Epithelial cell of esophagus (primary cell): ENCODE measurements at regions not wholly inside any gene's neighbourhood (a gene's known extent, or its start where the extent isn't known, plus 50 kb on each side); places are given as distances from the start of the nearest gene placed in this dataset.
"Not testable (repeated sequence)": the region's sequence is repeated elsewhere in the genome, so short reads cannot be mapped to it uniquely, and the experiment has no call there.

Experiments used
- DNase-seq: peaks from one replicate; pipeline ENCODE4 v3.0.0; 2010; ENCODE audit warnings: low read depth
- H3K4me3 ChIP-seq: 2 replicates; pipeline ENCODE4 v1.5.1; 2011; ENCODE audit warnings: mild to moderate bottlenecking, low read length, control low read depth
- TF ChIP-seq, protein P1 (sequence below): IDR thresholded peaks from 2 replicates; pipeline ENCODE4 v1.5.1; 2011; ENCODE audit warnings: low read depth, mild to moderate bottlenecking, low read length, control low read depth, inconsistent platforms; ENCODE audit not compliant: insufficient read depth; ENCODE audit errors: missing control alignments

DNA sequence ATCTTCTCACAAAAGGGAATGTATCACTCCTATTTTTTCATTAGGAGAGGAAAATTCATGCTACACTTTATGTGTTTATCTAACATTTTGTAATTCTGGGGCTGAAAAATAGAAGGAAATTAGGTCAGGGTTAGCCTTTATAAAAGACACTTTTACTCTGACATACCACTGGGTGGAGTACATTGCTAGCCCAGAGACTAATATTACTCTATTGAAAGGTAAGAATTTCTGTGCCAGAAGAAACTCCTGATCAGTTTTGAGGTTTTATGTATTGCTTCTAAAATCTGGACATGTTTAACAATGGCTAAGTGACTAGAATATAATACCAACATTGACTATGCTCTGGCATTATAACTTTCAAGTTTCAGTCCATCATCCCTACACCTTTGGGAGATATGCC lies 724.6 kb downstream of the USP25 start:
- TF ChIP-seq, protein P1, sequence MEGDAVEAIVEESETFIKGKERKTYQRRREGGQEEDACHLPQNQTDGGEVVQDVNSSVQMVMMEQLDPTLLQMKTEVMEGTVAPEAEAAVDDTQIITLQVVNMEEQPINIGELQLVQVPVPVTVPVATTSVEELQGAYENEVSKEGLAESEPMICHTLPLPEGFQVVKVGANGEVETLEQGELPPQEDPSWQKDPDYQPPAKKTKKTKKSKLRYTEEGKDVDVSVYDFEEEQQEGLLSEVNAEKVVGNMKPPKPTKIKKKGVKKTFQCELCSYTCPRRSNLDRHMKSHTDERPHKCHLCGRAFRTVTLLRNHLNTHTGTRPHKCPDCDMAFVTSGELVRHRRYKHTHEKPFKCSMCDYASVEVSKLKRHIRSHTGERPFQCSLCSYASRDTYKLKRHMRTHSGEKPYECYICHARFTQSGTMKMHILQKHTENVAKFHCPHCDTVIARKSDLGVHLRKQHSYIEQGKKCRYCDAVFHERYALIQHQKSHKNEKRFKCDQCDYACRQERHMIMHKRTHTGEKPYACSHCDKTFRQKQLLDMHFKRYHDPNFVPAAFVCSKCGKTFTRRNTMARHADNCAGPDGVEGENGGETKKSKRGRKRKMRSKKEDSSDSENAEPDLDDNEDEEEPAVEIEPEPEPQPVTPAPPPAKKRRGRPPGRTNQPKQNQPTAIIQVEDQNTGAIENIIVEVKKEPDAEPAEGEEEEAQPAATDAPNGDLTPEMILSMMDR: peak; percentile 49
- no peak overlapping the region for H3K4me3 ChIP-seq
- DNase-seq: peak; percentile 14

DNA sequence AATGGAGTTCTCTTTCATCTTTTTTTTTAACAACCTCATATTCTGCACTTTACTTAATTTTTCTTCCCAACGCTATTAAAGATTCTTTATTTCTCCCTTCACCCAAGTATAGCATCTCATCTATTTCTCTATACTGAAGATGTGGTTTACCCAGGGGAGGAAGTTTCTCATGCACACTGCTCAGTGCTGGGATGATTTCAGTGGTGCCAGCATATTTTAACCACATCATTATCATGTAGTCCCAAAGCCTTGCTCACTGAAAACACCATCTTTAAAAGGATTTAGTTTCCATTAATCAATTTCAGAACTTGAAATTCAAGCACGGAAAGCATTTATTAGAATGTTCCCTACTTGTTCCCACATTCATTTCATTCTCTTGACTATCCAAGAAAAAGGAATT lies 725.7 kb downstream of the USP25 start:
- no peak for DNase-seq
- H3K4me3 ChIP-seq: no peak overlapping the region
- TF ChIP-seq, protein P1: no peak

DNA sequence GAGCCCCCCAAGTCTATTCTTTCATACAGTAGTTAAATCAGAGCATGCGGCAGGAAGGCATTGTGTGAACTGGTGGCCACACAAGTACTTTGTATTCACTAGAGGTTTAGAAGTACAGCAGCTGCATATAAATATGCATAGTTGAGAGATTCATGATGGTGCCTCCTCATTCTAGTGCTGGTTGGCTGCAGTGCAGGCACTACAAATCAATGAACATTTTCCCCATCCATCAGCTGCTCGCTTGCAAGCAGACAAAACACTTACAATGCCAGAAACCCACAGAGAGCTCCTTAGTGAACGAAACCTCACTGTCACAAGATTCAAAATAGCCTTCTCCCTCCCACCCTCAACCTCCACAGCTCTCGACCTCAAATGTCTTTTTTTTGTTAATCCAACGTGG lies 726.2 kb downstream of the USP25 start:
- DNase-seq: no peak
- no peak overlapping the region for H3K4me3 ChIP-seq
- TF ChIP-seq, protein P1: no peak

DNA sequence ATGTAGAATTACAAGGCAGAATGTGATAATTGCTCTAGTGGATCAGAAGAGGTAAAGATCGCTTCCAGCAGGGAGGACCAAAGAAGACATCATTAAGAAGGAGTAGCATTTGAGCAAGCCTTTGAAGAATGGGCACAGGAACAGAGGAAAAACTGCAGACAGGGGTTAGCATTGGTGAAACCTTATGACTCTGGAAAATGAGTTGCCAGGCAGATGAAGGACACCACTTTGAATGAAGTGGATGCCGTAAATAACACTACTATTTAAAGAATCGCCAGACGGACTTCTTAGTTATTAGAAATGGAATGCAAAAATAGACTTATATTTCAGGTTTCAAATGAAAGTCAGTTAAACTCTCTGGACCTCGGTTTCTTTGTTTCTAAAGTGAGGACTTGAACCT lies 727.7 kb downstream of the USP25 start:
- no peak overlapping the region for H3K4me3 ChIP-seq
- no peak for DNase-seq
- TF ChIP-seq, protein P1: no peak

DNA sequence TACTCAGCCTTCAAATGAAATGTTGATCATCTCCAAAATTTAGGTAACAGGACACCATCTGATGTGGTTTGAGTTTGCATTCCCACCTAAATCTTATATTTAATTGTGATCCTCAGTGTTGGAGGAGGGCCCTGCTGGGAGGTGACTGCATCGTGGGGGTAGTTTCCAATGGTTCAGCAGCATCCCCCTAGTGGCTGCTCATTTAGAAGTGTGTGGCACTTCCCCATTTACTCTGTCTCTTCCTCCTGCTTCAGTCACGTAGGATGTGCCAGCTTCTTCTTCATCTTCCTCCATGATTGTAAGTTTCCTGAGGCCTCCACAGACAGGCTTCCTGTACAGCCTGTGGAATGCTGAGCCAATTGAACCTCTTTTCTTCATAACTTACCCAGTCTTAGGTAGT lies 731.2 kb downstream of the USP25 start:
- TF ChIP-seq, protein P1: no peak
- no peak overlapping the region for H3K4me3 ChIP-seq
- no peak for DNase-seq

DNA sequence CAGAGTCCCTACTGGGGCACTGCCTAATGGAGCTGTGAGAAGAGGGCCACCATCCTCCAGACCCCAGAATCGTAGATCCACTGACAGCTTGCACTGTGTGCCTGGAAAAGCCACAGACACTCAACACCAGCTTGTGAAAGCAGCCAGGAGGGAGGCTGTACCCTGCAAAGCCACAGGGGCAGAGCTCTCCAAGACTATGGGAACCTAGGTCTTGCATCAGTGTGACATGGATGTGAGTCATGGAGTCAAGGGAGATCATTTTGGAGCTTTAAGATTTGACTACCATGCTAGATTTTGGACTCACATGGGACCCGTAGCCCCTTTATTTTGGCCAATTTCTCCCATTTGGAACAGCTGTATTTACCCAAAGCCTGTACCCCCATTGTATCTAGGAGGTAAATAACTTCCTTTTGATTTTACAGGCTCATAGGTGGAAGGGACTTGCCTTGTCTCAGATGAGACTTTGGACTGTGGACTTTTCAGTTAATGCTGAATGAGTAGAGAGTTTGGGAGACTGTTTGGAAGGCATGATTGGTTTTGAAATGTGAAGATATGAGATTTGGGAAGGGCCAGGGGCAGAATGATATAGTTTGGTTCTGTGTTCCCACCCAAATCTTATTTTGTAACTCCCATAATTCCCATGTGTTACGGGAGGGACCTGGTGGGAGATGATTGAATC lies 734.6 kb downstream of the USP25 start:
- peak; percentile 46 for DNase-seq
- not testable (repeated sequence) for H3K4me3 ChIP-seq

DNA sequence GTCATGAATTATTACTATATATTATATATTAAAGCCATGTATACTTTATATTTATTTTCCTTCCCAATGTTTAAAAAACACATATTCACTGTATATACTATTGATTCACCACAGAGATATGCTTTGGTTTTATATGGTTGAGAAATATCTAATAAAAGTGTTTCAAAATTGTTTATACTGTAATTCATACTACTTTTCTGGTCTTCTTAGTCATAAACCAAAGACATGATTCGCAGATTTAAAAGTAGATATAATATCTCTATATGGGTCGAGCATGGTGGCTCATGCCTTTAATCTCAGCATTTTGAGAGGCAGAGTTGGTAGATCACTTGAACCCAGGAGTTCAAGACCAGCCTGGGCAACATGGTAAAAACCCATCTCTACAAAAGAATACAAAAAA lies 738.4 kb downstream of the USP25 start:
- TF ChIP-seq, protein P1: no peak
- no peak for DNase-seq
- H3K4me3 ChIP-seq: no peak overlapping the region

DNA sequence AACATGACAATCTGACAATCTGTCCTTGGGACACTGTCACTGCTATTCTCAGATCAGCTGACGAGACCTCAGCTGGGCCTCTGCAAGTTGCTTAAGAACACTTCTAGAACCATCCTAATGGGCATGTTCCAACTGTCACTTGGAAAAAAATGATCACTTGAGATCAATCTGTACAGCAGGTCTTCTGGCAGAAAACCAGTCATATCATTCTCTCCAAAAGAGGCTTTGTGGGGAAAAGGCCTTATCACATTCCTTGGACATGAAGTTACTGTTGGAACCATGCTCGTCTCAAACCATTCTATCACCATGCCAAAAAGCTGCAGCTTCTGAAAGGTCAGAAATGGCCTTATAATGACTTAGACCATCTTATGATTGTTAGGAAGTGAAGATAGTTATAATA lies 744.2 kb downstream of the USP25 start:
- no peak overlapping the region for H3K4me3 ChIP-seq
- no peak for DNase-seq
- TF ChIP-seq, protein P1: no peak
